ENCODE measurements at regions not wholly inside any gene's neighbourhood (a gene's known extent, or its start where the extent isn't known, plus 50 kb on each side); places are given as distances from the start of the nearest gene placed in this dataset.

DNA sequence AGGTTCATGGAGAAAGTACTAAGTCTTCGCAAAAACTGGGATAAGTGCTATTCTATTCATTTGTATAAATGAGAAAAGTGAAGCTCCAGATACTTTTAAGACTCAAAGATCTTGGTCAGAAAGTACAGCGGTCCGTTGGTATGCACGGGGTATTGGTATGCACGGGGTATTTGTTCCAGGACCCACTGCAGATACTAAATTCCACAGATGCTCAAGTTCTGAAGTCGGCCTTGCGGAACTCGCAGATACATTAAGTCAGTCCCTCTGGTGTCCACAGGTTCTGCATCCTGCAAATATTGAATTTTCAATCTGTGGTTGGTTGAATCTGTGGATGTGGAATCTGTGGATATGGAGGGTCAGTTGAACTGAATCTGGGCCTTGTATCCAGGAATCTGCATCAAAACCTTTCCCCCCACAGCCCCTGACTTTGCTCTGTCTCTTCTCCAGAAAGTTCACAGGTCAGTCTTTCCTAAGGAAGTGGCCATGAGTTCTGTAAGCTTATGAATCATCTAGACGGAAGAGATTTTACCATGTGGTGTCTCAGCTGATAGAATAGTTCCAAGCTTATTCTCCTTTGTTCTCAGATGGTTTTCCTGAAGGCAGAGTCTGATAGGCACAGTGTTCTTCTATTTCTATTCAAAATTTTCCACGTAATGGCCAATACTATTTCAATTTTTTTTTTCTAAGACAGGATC is 274.7 kb downstream of the NEDD1 start:
- TF ChIP-seq TCF7L2 (IDR thresholded peaks at IDR 0.05; ENCODE audit: low read depth, low read length) (no peak), ZNF703 (CRISPR knock-in tag; IDR thresholded peaks at IDR 0.05; ENCODE audit: borderline replicate concordance) (no peak), EED (CRISPR knock-in tag; IDR thresholded peaks at IDR 0.05) (no peak), KDM6A (CRISPR knock-in tag; IDR thresholded peaks at IDR 0.05; ENCODE audit: low read depth) (no peak)
